Activated T-cell treated with anti-CD3 and anti-CD28 coated beads, Interleukin-2, amount 50 U/mL, for 72 hours (primary cell): ENCODE measurements at regions not wholly inside any gene's neighbourhood (a gene's known extent, or its start where the extent isn't known, plus 50 kb on each side); places are given as distances from the start of the nearest gene placed in this dataset.
"Not testable (repeated sequence)": the region's sequence is repeated elsewhere in the genome, so short reads cannot be mapped to it uniquely, and the experiment has no call there.

Experiments
- ATAC-seq, 2 donors: fragments of 150-1000 bp; cut with Tn5 transposase; replicated peaks in 1 of 2; 2 replicates each; pipeline ENCODE4 v1.10.0; 2021; ENCODE audit warnings: moderate library complexity in 2 of 2, mild to moderate bottlenecking in 1 of 2
- DNase-seq, 2 donors: peaks; one replicate each; pipeline ENCODE4 v3.0.0; 2021 to 2022; ENCODE audit warnings: mixed read lengths in 1 of 2
- H3K27ac Mint-ChIP-seq: one replicate; pipeline ENCODE4 v1.8.0; 2022; ENCODE audit warnings: mild to moderate bottlenecking, moderate library complexity, mixed read lengths
- H3K27me3 Mint-ChIP-seq: one replicate; pipeline ENCODE4 v1.8.0; 2022; ENCODE audit warnings: low read depth, mixed read lengths
- H3K36me3 Mint-ChIP-seq, 2 donors: one replicate each; pipeline ENCODE4 v1.8.0; 2022; ENCODE audit warnings: mixed read lengths in 2 of 2, mild to moderate bottlenecking in 1 of 2; ENCODE audit not compliant: insufficient read depth in 2 of 2
- H3K4me1 Mint-ChIP-seq: one replicate; pipeline ENCODE4 v1.8.0; 2022; ENCODE audit warnings: low read depth, mixed read lengths
- H3K4me3 Mint-ChIP-seq, 2 donors: one replicate each; pipeline ENCODE4 v1.8.0; 2022; ENCODE audit warnings: mild to moderate bottlenecking in 2 of 2, mixed read lengths in 2 of 2, moderate library complexity in 2 of 2
- H3K9me3 Mint-ChIP-seq, 2 donors: one replicate each; pipeline ENCODE4 v1.8.0; 2022; ENCODE audit warnings: mixed read lengths in 2 of 2

- Mint-ChIP-seq H3K4me3 (no peak overlapping the region), H3K4me1 (peaks cover 33% of the 10 kb centered on the region), H3K36me3 (peaks cover 3 to 9% of the 10 kb centered on the region in 2 donors), H3K27me3 (no peaks in the 10 kb centered on the region), H3K27ac (no peak overlapping the region), H3K9me3 (peaks cover 4% of the 10 kb centered on the region in 2 donors)
- ATAC-seq (no peak), DNase-seq (no peak)
These were observed 121.7 kb upstream of the RUNX1 start for GRCh38 chr21:35170818-35171217.

DNA sequence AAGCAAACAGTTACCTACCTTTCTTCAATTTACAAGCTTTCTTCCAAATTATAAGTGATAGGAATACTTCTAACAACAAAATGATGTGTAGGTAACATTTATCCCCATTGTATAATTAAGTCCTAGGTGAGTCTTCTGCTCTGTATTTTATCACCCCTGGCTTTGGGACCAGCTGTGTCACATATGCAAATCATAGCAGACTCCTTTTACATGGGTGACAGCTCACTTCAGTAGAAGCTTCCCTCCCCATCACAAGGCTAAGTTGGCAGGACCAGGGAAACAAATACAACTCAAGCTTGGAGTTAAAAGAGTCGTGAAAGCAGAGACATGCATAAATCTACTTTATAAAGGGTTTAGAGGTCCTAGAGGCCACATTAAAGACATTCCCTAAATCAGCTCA, 121.1 kb upstream of the RUNX1 start:
- peaks cover 2 to 12% of the 10 kb centered on the region in 2 donors for H3K36me3 Mint-ChIP-seq
- H3K27ac Mint-ChIP-seq = no peak overlapping the region
- peaks cover 8% of the 10 kb centered on the region in 2 donors for H3K9me3 Mint-ChIP-seq
- DNase-seq (no peak), ATAC-seq (no peak)
- H3K4me3 Mint-ChIP-seq = no peak overlapping the region
- H3K27me3 Mint-ChIP-seq = no peaks in the 10 kb centered on the region
- H3K4me1 Mint-ChIP-seq = peaks cover 33% of the 10 kb centered on the region

DNA sequence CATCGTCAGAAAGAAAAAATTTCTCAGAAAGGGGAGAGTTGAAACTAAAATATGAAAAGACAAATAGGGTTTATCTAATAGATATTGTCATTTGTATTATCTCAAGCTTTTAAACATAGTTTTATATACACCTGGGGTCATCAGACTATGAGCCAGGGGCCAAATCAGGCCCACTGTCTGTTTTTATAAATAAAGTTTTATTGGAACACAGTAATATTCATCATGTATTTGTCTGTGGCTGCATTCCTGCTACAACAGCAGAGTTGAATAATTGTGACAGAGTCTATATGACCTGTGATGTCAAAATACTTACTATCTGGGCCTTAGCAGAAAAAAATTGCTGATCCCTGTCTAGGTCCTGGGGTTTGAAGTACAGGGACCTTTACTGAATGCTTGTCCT, 120.5 kb upstream of the RUNX1 start:
- no peak overlapping the region for H3K4me3 Mint-ChIP-seq
- no peak for ATAC-seq

DNA sequence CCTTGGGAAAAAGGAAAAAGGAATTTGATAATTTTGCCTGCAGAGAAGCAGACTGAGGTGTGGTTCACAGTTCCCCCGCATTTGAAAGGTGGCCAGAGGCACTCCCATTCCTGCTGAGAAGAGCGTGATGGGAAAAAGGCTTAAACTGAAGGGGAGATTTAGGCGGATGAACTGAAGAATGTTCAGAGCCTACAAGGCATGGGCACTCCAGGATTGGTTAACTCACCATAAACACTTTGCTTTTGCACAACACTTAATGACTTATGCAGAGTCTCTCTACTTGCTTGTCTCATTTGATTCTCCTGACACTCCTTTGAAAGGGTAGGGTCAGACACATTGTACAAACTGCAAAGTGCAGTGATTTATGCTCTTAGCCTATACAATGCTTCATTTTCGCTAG, 119.6 kb upstream of the RUNX1 start:
- ATAC-seq = no peak
- H3K27ac Mint-ChIP-seq = no peak overlapping the region

More for the DNA sequence above, 120.5 kb upstream of the RUNX1 start:
- H3K27ac Mint-ChIP-seq = no peak overlapping the region
- DNase-seq = no peak
- no peaks in the 10 kb centered on the region for H3K27me3 Mint-ChIP-seq
- H3K36me3 Mint-ChIP-seq = peaks cover 0 to 9% of the 10 kb centered on the region in 2 donors
- H3K4me1 Mint-ChIP-seq = peaks cover 33% of the 10 kb centered on the region
- H3K9me3 Mint-ChIP-seq = peaks cover 6 to 8% of the 10 kb centered on the region in 2 donors

DNA sequence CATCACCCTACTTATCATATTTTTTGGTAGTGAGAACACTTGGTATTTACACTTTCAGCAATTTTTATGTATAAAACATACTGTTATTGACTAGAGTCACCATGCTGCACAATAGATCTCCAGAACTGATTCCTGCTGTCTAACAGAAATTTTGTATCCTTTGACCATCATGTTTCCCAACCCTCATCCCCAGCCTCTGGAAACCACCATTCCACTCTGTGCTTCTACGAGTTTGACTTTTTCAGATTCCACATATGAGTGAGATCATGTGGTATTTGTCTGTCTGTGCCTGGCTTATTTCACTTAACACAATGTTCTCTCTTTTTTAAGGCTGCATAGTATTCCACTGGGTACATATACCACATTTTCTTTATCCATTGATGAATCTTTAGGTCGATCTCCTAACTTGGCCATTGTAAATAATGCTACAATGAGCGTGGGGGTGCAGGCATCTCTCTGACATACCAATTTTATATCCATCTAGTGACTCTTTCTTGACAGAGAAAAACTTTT, 115.9 kb upstream of the RUNX1 start:
- Mint-ChIP-seq H3K36me3 (peaks cover 0 to 6% of the 10 kb centered on the region in 2 donors), H3K27me3 (no peaks in the 10 kb centered on the region), H3K4me1 (peaks cover 3% of the 10 kb centered on the region), H3K9me3 (peaks cover 6 to 8% of the 10 kb centered on the region in 2 donors), H3K27ac (no peak overlapping the region), H3K4me3 (no peak overlapping the region)
- DNase-seq (no peak), ATAC-seq (no peak)

More for the DNA sequence above, 119.6 kb upstream of the RUNX1 start:
- no peaks in the 10 kb centered on the region for H3K27me3 Mint-ChIP-seq
- H3K4me3 Mint-ChIP-seq = no peak overlapping the region
- H3K9me3 Mint-ChIP-seq = peaks cover 6 to 8% of the 10 kb centered on the region in 2 donors
- DNase-seq = no peak
- H3K4me1 Mint-ChIP-seq = peaks cover 33% of the 10 kb centered on the region
- peaks cover 0 to 9% of the 10 kb centered on the region in 2 donors for H3K36me3 Mint-ChIP-seq

DNA sequence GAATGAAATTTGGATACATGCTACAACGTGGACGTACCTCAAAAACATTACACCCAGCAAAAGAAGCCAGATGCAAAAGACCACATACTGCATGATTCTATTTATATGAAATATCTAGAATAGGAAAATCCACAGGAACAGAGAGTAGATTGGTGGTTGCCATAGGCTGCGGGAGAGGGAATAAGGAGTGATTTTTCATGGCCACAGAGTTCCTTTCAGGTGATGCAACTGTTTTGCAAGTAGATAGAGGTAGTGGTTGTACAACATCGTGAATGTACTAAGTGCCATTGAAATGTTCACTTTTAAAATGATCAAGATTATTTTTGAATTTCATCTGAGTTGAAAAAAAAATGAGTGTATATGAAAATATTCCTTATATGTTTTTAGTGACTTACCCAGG, 115.3 kb upstream of the RUNX1 start:
- Mint-ChIP-seq H3K4me3 (no peak overlapping the region), H3K9me3 (peaks cover 9 to 13% of the 10 kb centered on the region in 2 donors), H3K36me3 (peaks cover 4 to 8% of the 10 kb centered on the region in 2 donors), H3K4me1 (peaks cover 6% of the 10 kb centered on the region), H3K27ac (no peak overlapping the region), H3K27me3 (no peaks in the 10 kb centered on the region)
- DNase-seq (no peak), ATAC-seq (no peak)

- no peak for ATAC-seq
- Mint-ChIP-seq H3K27me3 (no peaks in the 10 kb centered on the region), H3K27ac (no peak overlapping the region), H3K4me1 (peaks cover 6% of the 10 kb centered on the region), H3K36me3 (peaks cover 5 to 12% of the 10 kb centered on the region in 2 donors), H3K4me3 (no peak overlapping the region), H3K9me3 (peaks cover 14 to 19% of the 10 kb centered on the region in 2 donors)
- DNase-seq = no peak
These were observed 114.3 kb upstream of the RUNX1 start for GRCh38 chr21:35163411-35163810.

DNA sequence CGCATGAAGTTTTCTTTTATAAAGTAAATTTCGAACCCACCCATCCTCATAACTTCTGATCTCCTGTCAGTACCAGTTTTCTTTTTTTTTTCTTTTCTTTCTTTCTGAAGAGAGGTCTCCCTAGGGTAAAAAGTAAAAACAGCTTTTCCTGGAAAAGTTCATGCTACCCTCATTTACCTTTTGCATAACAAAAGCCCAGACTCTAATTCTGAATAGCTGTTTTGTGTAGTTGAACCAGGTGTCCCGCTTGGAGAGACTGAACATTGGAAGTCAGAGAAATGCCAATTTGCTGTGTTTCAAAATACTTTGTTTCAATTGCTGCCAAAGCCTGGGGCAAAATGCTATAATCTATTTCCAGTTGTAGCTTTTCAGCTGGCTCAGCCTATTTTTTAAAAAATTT, 113.7 kb upstream of the RUNX1 start:
- no peak overlapping the region for H3K27ac Mint-ChIP-seq
- ATAC-seq (no peak), DNase-seq (no peak)
- H3K27me3 Mint-ChIP-seq = no peaks in the 10 kb centered on the region
- H3K4me1 Mint-ChIP-seq = peaks cover 6% of the 10 kb centered on the region
- peaks cover 16 to 20% of the 10 kb centered on the region in 2 donors for H3K9me3 Mint-ChIP-seq
- H3K36me3 Mint-ChIP-seq = peaks cover 7 to 14% of the 10 kb centered on the region in 2 donors
- no peak overlapping the region for H3K4me3 Mint-ChIP-seq

DNA sequence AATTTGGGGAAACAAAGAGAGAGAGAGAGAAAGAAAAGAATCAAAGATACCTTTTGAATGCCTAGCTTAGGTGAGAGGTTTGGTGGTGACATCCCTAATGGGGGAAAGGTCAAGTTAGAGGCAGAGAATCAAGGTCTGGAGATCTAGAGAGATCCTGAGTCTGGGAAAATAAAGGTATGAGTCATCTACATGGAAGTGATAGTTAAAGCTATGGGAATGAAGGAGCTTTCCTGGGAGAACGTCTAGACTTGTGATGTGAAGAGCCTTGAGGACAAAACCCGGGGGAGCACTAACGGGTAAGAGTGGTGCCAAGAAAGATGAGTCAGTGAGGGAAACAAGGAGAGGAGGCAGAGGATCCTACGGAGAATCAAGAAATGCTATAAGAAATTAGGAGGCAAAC, 110.8 kb upstream of the RUNX1 start:
- peaks cover 10% of the 10 kb centered on the region for H3K4me1 Mint-ChIP-seq
- peaks cover 14 to 23% of the 10 kb centered on the region in 2 donors for H3K9me3 Mint-ChIP-seq
- no peaks in the 10 kb centered on the region for H3K27me3 Mint-ChIP-seq
- H3K36me3 Mint-ChIP-seq = peaks cover 12 to 16% of the 10 kb centered on the region in 2 donors
- H3K4me3 Mint-ChIP-seq = no peak overlapping the region
- DNase-seq = no peak
- ATAC-seq = no peak
- H3K27ac Mint-ChIP-seq = no peak overlapping the region

GRCh38 chr21:35157374-35157773, 108.3 kb upstream of the RUNX1 start:
- not testable (repeated sequence) for DNase-seq, H3K27ac Mint-ChIP-seq, H3K27me3 Mint-ChIP-seq, ATAC-seq, H3K4me3 Mint-ChIP-seq
- peaks cover 15% of the 10 kb centered on the region for H3K4me1 Mint-ChIP-seq
- H3K9me3 Mint-ChIP-seq = peaks cover 14 to 23% of the 10 kb centered on the region in 2 donors
- peaks cover 12 to 16% of the 10 kb centered on the region in 2 donors for H3K36me3 Mint-ChIP-seq

DNA sequence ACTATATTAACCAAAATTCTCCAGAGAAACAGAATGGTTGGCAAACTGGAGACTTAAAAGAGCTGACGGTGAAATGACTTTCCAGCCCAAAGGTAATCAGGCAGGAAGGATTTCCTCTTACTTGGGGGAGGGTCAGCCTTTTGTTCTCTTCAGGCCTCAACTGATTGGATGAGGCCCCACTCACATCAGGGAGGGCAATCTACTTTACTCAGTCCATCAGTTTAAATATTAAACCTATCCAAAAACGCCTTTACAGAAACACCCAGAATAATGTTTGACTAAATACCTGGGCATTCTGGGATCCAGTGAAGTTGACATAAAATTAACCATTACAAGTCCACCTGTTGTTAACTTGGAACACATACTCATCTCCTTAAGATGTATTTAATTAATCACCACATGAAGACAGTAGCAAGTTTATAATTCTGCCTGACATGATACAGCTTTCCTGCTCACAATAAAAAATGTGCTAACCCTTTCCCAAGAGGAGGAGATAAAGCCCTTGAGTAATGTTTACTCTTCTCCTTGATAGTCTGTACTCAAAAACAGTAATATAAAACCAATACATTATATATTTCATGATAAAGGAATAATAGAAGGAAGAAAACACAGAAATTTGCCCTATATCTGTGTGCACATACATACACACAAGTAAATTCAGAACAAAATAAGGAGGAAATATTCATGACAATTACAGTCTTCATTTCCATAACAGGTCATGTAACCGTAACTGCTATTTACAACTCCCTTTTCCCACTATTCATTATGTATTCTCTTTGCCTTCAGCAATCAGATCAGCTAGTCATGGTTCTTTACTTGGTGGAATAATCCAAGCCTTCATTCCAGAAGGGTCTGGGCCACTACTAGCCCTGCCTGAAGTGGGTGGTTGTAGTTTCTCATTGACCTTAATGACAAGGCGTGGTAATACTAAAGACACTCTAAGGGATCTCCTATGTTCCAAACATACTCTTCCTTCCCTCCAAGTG, 107.5 kb upstream of the RUNX1 start:
- DNase-seq = no peak
- no peak overlapping the region for H3K4me3 Mint-ChIP-seq
- H3K9me3 Mint-ChIP-seq = peaks cover 14 to 23% of the 10 kb centered on the region in 2 donors
- no peak overlapping the region for H3K27ac Mint-ChIP-seq
- H3K27me3 Mint-ChIP-seq = no peaks in the 10 kb centered on the region
- no peak for ATAC-seq
- peaks cover 22% of the 10 kb centered on the region for H3K4me1 Mint-ChIP-seq
- peaks cover 12 to 19% of the 10 kb centered on the region in 2 donors for H3K36me3 Mint-ChIP-seq

DNA sequence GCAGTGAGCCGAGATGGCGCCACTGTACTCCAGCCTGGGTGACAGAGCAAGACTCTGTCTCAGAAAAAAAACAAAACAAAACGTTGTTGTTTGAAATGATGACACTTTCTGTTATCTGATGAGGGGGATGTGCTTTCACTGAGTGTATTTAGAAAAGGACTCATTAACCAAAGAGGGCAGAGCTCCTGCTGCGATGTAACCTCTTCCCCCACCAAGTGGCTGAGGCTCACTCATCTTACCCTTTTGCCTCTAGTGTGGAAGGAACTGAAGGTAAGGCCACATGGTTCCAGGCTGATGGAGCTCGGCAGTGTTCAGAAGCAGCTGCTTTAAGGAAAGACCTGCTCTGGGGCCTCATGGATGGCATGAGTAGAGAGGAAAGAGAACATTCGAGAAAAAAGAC, 105.7 kb upstream of the RUNX1 start:
- Mint-ChIP-seq H3K27ac (no peak overlapping the region), H3K4me3 (no peak overlapping the region), H3K9me3 (peaks cover 14 to 20% of the 10 kb centered on the region in 2 donors), H3K4me1 (peaks cover 35% of the 10 kb centered on the region), H3K36me3 (peaks cover 13 to 27% of the 10 kb centered on the region in 2 donors), H3K27me3 (no peaks in the 10 kb centered on the region)
- DNase-seq (no peak), ATAC-seq (no peak)

DNA sequence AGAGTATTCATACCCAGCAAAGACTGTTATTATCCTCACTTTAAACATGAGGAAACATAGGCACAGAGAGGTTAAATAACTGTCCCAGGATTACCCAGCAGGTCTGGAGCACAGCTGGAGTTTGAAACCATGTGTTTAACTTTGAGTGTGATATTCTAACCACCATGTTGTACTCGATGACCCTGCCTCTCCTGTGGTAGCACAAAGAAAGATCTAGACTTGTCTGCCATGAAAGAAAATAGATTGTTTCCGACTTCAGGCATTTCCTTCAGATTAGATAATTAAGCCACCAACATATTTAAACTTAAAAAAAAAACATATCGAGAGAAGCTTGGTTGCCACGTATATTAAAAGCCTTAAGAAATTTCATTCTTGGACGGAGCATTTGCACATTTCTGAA, 104.6 kb upstream of the RUNX1 start:
- peaks cover 43% of the 10 kb centered on the region for H3K4me1 Mint-ChIP-seq
- H3K9me3 Mint-ChIP-seq = peaks cover 9 to 10% of the 10 kb centered on the region in 2 donors

More for the DNA sequence above, 104.6 kb upstream of the RUNX1 start:
- Mint-ChIP-seq H3K27ac (peak overlapping the region; percentile 15), H3K27me3 (no peaks in the 10 kb centered on the region), H3K4me3 (no peak overlapping the region), H3K36me3 (peaks cover 11 to 23% of the 10 kb centered on the region in 2 donors)
- no peak for ATAC-seq
- no peak for DNase-seq
